Transverse colon (tissue), 4 donors: ENCODE measurements at regions not wholly inside any gene's neighbourhood (a gene's known extent, or its start where the extent isn't known, plus 50 kb on each side); places are given as distances from the start of the nearest gene placed in this dataset.

Experiments used
- DNase-seq: peaks from one replicate; pipeline ENCODE4 v3.0.0-alpha.2; 2019
- H3K27ac ChIP-seq, 4 donors: fragments of 200-600 bp; sonication (generic); 2 replicates each; pipeline ENCODE4 v1.5.1; 2016 to 2018; ENCODE audit warnings: inconsistent platforms in 4 of 4
- H3K27me3 ChIP-seq: fragments of 200-600 bp; sonication (generic); 2 replicates; pipeline ENCODE4 v1.5.1; 2017; ENCODE audit warnings: inconsistent platforms
- H3K36me3 ChIP-seq, 4 donors: fragments of 200-600 bp; sonication (generic); 2 replicates each; pipeline ENCODE4 v1.5.1; 2017 to 2019; ENCODE audit warnings: inconsistent platforms in 4 of 4
- H3K4me1 ChIP-seq, 4 donors: fragments of 200-600 bp; sonication (generic); 2 replicates each; pipeline ENCODE4 v1.5.1; 2017 to 2020; ENCODE audit warnings: inconsistent platforms in 4 of 4
- H3K4me3 ChIP-seq, 4 donors: fragments of 200-600 bp; sonication (generic); 1 replicate in 1 of 4; 2 replicates in 3 of 4; pipeline versions ENCODE4 v1.5.1 to v1.6.1; 2017 to 2019; ENCODE audit warnings: inconsistent platforms in 4 of 4
- H3K9me3 ChIP-seq, 2 donors: fragments of 200-600 bp; sonication (generic); 2 replicates each; pipeline ENCODE4 v1.5.1; 2017 to 2019; ENCODE audit warnings: inconsistent platforms in 2 of 2
- EP300 ChIP-seq: sonication (generic); formaldehyde crosslinking; IDR thresholded peaks from one replicate; pipeline ENCODE4 v1.6.1; 2017; ENCODE audit warnings: antibody characterized with exemption, low read depth
- POLR2A ChIP-seq: fragments of 450-650 bp; IDR thresholded peaks from one replicate; pipeline ENCODE4 v1.6.1; 2016; ENCODE audit warnings: antibody characterized with exemption, mild to moderate bottlenecking, moderate library complexity
- POLR2AphosphoS5 ChIP-seq, 3 donors: sonication (generic); formaldehyde crosslinking; IDR thresholded peaks; one replicate each; pipeline ENCODE4 v1.6.1; 2016; ENCODE audit warnings: antibody characterized with exemption in 3 of 3
- WGBS, 2 donors: methylation state at CpG; one replicate each; pipeline ENCODE4 v1.1.5; 2018; ENCODE audit warnings: low coverage in 1 of 2; 5-methylcytosine and 5-hydroxymethylcytosine counted together
- in situ Hi-C, 4 donors: fragments of 200-750 bp; cut with MboI; loops; one replicate each; pipeline versions ENCODE4 v1.15.0 to v1.15.1; 2017; ENCODE audit warnings: low sequenced_read_pairs in 3 of 4, low pct_ligation_motif_present in 1 of 4, low pct_unique_long_range_greater_than_20kb in 1 of 4
- intact Hi-C: fragments of 100-400 bp; cut with DNase I; formaldehyde crosslinking; loops from one replicate; pipeline ENCODE4 v1.15.1; 2023; ENCODE audit warnings: low total_unique reads
- TF ChIP-seq, protein P1 (sequence below), 5 experiments: fragments of 200-600 bp in 3 of 5; fragments of 450-650 bp in 2 of 5; sonication (generic) in 3 of 5; IDR thresholded peaks; 1 replicate in 2 of 5; 2 replicates in 3 of 5; pipeline ENCODE4 v1.5.1; 2016 to 2017; ENCODE audit warnings: antibody characterized with exemption in 5 of 5, inconsistent platforms in 3 of 5, mild to moderate bottlenecking in 2 of 5, moderate library complexity in 1 of 5

DNA sequence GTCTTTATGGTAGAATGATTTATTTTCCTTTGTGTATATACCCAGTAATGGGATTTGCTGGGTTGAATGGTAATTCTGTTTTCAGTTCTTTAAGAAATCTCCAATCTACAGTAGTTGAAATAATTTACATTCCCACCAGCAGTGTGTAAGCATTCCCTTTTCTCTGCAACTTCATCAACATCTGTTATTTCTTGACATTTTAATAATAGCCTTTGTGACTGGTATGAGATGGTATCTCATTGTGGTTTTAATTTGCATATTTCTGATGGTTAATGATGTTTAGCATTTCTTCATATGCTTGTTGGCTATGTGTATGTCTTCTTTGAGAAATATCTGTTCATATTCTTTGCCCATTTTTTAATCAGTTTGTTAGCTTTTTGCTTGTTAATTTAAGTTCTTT lies 901.2 kb downstream of the METTL15 start:
- no peak overlapping the region for H3K27ac ChIP-seq
- H3K27me3 ChIP-seq: no peaks in the 10 kb centered on the region
- in situ Hi-C loops (no loop called here), intact Hi-C loops (no loop called here)
- H3K9me3 ChIP-seq: no peaks in the 10 kb centered on the region
- no peaks in the 10 kb centered on the region for H3K4me1 ChIP-seq
- no peak overlapping the region for H3K4me3 ChIP-seq
- no peaks in the 10 kb centered on the region for H3K36me3 ChIP-seq
- TF ChIP-seq, protein P1, sequence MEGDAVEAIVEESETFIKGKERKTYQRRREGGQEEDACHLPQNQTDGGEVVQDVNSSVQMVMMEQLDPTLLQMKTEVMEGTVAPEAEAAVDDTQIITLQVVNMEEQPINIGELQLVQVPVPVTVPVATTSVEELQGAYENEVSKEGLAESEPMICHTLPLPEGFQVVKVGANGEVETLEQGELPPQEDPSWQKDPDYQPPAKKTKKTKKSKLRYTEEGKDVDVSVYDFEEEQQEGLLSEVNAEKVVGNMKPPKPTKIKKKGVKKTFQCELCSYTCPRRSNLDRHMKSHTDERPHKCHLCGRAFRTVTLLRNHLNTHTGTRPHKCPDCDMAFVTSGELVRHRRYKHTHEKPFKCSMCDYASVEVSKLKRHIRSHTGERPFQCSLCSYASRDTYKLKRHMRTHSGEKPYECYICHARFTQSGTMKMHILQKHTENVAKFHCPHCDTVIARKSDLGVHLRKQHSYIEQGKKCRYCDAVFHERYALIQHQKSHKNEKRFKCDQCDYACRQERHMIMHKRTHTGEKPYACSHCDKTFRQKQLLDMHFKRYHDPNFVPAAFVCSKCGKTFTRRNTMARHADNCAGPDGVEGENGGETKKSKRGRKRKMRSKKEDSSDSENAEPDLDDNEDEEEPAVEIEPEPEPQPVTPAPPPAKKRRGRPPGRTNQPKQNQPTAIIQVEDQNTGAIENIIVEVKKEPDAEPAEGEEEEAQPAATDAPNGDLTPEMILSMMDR (IDR thresholded peaks at IDR 0.05): no peak
- TF ChIP-seq POLR2A (no peak), POLR2AphosphoS5 (IDR thresholded peaks at IDR 0.05) (no peak), EP300 (no peak)
- no peak for DNase-seq

- Histone ChIP-seq H3K36me3 (no peaks in the 10 kb centered on the region), H3K27ac (no peak overlapping the region), H3K4me3 (no peak overlapping the region), H3K9me3 (no peaks in the 10 kb centered on the region), H3K27me3 (no peaks in the 10 kb centered on the region), H3K4me1 (no peaks in the 10 kb centered on the region)
- no peak for DNase-seq
- TF ChIP-seq POLR2AphosphoS5 (IDR thresholded peaks at IDR 0.05) (no peak), POLR2A (no peak), EP300 (no peak)
- TF ChIP-seq, protein P1 (IDR thresholded peaks at IDR 0.05): no peak
- intact Hi-C loops (no loop called here), in situ Hi-C loops (no loop called here)
Measured at GRCh38 chr11:29008481-29008880, 900.3 kb downstream of the METTL15 start.

DNA sequence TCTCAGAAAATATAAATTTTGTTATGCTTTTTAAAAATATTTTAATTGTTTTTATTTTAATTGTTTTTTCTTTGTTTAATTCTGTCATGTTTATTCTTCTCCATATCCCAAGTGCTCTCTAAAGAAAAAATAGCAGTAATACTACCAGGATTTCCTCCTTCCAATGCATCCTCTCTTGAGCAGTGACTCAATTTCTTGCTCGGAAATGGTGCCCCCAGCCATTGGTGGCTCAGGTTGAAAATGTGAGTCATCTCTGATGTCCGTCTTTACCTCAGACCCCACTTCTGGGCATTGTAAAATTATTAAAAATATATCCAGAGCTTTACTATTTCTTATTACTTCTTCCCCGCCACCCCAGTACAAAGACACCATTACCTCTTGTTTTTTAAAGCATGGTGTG lies 898.5 kb downstream of the METTL15 start:
- 71 to 85% methylated on average over 3 of the region's 3 CpGs for WGBS, 2 donors
- Histone ChIP-seq H3K27ac (no peak overlapping the region), H3K9me3 (no peaks in the 10 kb centered on the region), H3K27me3 (no peaks in the 10 kb centered on the region), H3K36me3 (no peaks in the 10 kb centered on the region), H3K4me1 (no peaks in the 10 kb centered on the region), H3K4me3 (no peak overlapping the region)
- TF ChIP-seq EP300 (no peak), POLR2AphosphoS5 (IDR thresholded peaks at IDR 0.05) (no peak)
- no peak for DNase-seq
- in situ Hi-C loops (no loop called here), intact Hi-C loops (no loop called here)

- intact Hi-C loops: no loop called here
- 56 to 78% methylated on average over 1 to 4 of the region's 4 CpGs for WGBS, 2 donors
- H3K27ac ChIP-seq: no peak overlapping the region
- H3K27me3 ChIP-seq: no peaks in the 10 kb centered on the region
- TF ChIP-seq POLR2A: no peak
- TF ChIP-seq, protein P1 (IDR thresholded peaks at IDR 0.05): no peak
- TF ChIP-seq EP300: no peak
- TF ChIP-seq POLR2AphosphoS5 (IDR thresholded peaks at IDR 0.05): no peak
- no peak overlapping the region for H3K4me3 ChIP-seq
- no peaks in the 10 kb centered on the region for H3K4me1 ChIP-seq
- no peaks in the 10 kb centered on the region for H3K36me3 ChIP-seq
- in situ Hi-C loops: no loop called here
- no peak for DNase-seq
- no peaks in the 10 kb centered on the region for H3K9me3 ChIP-seq
Measured at GRCh38 chr11:29005401-29005980, 897.3 kb downstream of the METTL15 start.

- 66 to 78% methylated on average over 2 to 3 of the region's 3 CpGs for WGBS, 2 donors
- intact Hi-C loops: no loop called here
- Histone ChIP-seq H3K36me3 (no peaks in the 10 kb centered on the region), H3K4me1 (no peaks in the 10 kb centered on the region), H3K27me3 (no peaks in the 10 kb centered on the region), H3K27ac (no peak overlapping the region), H3K4me3 (no peak overlapping the region), H3K9me3 (no peaks in the 10 kb centered on the region)
- in situ Hi-C loops: no loop called here
- TF ChIP-seq POLR2AphosphoS5 (IDR thresholded peaks at IDR 0.05) (no peak), EP300 (no peak), POLR2A (no peak)
- TF ChIP-seq, protein P1 (IDR thresholded peaks at IDR 0.05): no peak
- DNase-seq: no peak
Measured at GRCh38 chr11:29002816-29003215, 894.6 kb downstream of the METTL15 start.
